ENCODE measurements at regions not wholly inside any gene's neighbourhood (a gene's known extent, or its start where the extent isn't known, plus 50 kb on each side); places are given as distances from the start of the nearest gene placed in this dataset.

- FAIRE-seq (no peak), DNase-seq (ENCODE audit: low read depth) (no peak)
- Histone ChIP-seq H3K27me3 (ENCODE audit: control insufficient read depth, insufficient read depth, low read length) (no peaks in the 10 kb centered on the region), H3K36me3 (ENCODE audit: control insufficient read depth, insufficient read depth, low read length) (no peaks in the 10 kb centered on the region), H3K4me3 (ENCODE audit: low read depth, low read length) (no peak overlapping the region)
- TF ChIP-seq CTCF (IDR thresholded peaks at IDR 0.05; ENCODE audit: insufficient read depth, low read length, severe bottlenecking) = no peak
These were observed 410.3 kb downstream of the CDH11 start for GRCh38 chr16:64711596-64711995.

GRCh38 chr16:64711026-64711425, 410.8 kb downstream of the CDH11 start:
- TF ChIP-seq CTCF (IDR thresholded peaks at IDR 0.05; ENCODE audit: insufficient read depth, low read length, severe bottlenecking) = no peak
- Histone ChIP-seq H3K36me3 (ENCODE audit: control insufficient read depth, insufficient read depth, low read length) (no peaks in the 10 kb centered on the region), H3K27me3 (ENCODE audit: control insufficient read depth, insufficient read depth, low read length) (no peaks in the 10 kb centered on the region), H3K4me3 (ENCODE audit: low read depth, low read length) (no peak overlapping the region)
- DNase-seq (ENCODE audit: low read depth) = no peak
- no peak for FAIRE-seq

GRCh38 chr16:64705443-64705842, 416.4 kb downstream of the CDH11 start:
- Histone ChIP-seq H3K27me3 (ENCODE audit: control insufficient read depth, insufficient read depth, low read length) (no peaks in the 10 kb centered on the region), H3K4me3 (ENCODE audit: low read depth, low read length) (no peak overlapping the region), H3K36me3 (ENCODE audit: control insufficient read depth, insufficient read depth, low read length) (no peaks in the 10 kb centered on the region)
- TF ChIP-seq CTCF (IDR thresholded peaks at IDR 0.05; ENCODE audit: insufficient read depth, low read length, severe bottlenecking) = no peak
- DNase-seq (ENCODE audit: low read depth) (no peak), FAIRE-seq (no peak)

- no peak for FAIRE-seq
- H3K4me3 ChIP-seq (ENCODE audit: low read depth, low read length) = no peak overlapping the region
- no peaks in the 10 kb centered on the region for H3K27me3 ChIP-seq (ENCODE audit: control insufficient read depth, insufficient read depth, low read length)
- no peak for DNase-seq (ENCODE audit: low read depth)
- no peak for TF ChIP-seq CTCF (IDR thresholded peaks at IDR 0.05; ENCODE audit: insufficient read depth, low read length, severe bottlenecking)
- no peaks in the 10 kb centered on the region for H3K36me3 ChIP-seq (ENCODE audit: control insufficient read depth, insufficient read depth, low read length)
These were observed 417.5 kb downstream of the CDH11 start for GRCh38 chr16:64704386-64704785.

GRCh38 chr16:64702415-64702814, 419.4 kb downstream of the CDH11 start:
- Histone ChIP-seq H3K27me3 (ENCODE audit: control insufficient read depth, insufficient read depth, low read length) (no peaks in the 10 kb centered on the region), H3K4me3 (ENCODE audit: low read depth, low read length) (no peak overlapping the region), H3K36me3 (ENCODE audit: control insufficient read depth, insufficient read depth, low read length) (no peaks in the 10 kb centered on the region)
- no peak for DNase-seq (ENCODE audit: low read depth)
- no peak for FAIRE-seq
- TF ChIP-seq CTCF (IDR thresholded peaks at IDR 0.05; ENCODE audit: insufficient read depth, low read length, severe bottlenecking) = no peak

GRCh38 chr16:64700628-64701027, 421.2 kb downstream of the CDH11 start:
- DNase-seq (ENCODE audit: low read depth) = no peak
- TF ChIP-seq CTCF (IDR thresholded peaks at IDR 0.05; ENCODE audit: insufficient read depth, low read length, severe bottlenecking) = no peak
- no peaks in the 10 kb centered on the region for H3K27me3 ChIP-seq (ENCODE audit: control insufficient read depth, insufficient read depth, low read length)
- H3K4me3 ChIP-seq (ENCODE audit: low read depth, low read length) = no peak overlapping the region
- FAIRE-seq = no peak
- H3K36me3 ChIP-seq (ENCODE audit: control insufficient read depth, insufficient read depth, low read length) = no peaks in the 10 kb centered on the region

Data from bronchial epithelial cell (primary cell).